Cerebellar nuclear complex (tissue), 1 donor: ENCODE measurements at regions not wholly inside any gene's neighbourhood (a gene's known extent, or its start where the extent isn't known, plus 50 kb on each side); places are given as distances from the start of the nearest gene placed in this dataset.
"Not testable (repeated sequence)": the region's sequence is repeated elsewhere in the genome, so short reads cannot be mapped to it uniquely, and the experiment has no call there.

Experiments
- DNase-seq, 2 experiments: peaks; one replicate each; lab custom pipeline; 2025; lab: John Stamatoyannopoulos, UW

GRCh38 chr3:150130404-150131100 is 159.9 kb upstream of the PFN2 start:
- DNase-seq: no peak

- DNase-seq: no peak
These were observed 158.5 kb upstream of the PFN2 start for GRCh38 chr3:150129166-150129565.

- DNase-seq: no peak
These were observed 157.4 kb upstream of the PFN2 start for GRCh38 chr3:150128126-150128525.

- DNase-seq: no peak
These were observed 156.4 kb upstream of the PFN2 start for GRCh38 chr3:150127011-150127490.

GRCh38 chr3:150124142-150124541 is 153.4 kb upstream of the PFN2 start:
- no peak for DNase-seq

- not testable (repeated sequence) for DNase-seq
These were observed 152.6 kb upstream of the PFN2 start for GRCh38 chr3:150123249-150123648.

GRCh38 chr3:150118219-150118618 is 147.5 kb upstream of the PFN2 start:
- no peak for DNase-seq

GRCh38 chr3:150117076-150117475 is 146.4 kb upstream of the PFN2 start:
- no peak for DNase-seq

GRCh38 chr3:150116196-150116595 is 145.5 kb upstream of the PFN2 start:
- no peak for DNase-seq

- no peak for DNase-seq
These were observed 144.3 kb upstream of the PFN2 start for GRCh38 chr3:150114873-150115540.

- DNase-seq: no peak
These were observed 143.6 kb upstream of the PFN2 start for GRCh38 chr3:150114273-150114672.

- no peak for DNase-seq
These were observed 139.4 kb upstream of the PFN2 start for GRCh38 chr3:150110097-150110496.

GRCh38 chr3:150107429-150108175 is 136.9 kb upstream of the PFN2 start:
- DNase-seq: no peak

GRCh38 chr3:150106740-150107428 is 136.2 kb upstream of the PFN2 start:
- DNase-seq: no peak

GRCh38 chr3:150105886-150106612 is 135.4 kb upstream of the PFN2 start:
- DNase-seq: no peak

- no peak for DNase-seq
These were observed 134.3 kb upstream of the PFN2 start for GRCh38 chr3:150105025-150105424.

- DNase-seq: no peak
These were observed 133.9 kb upstream of the PFN2 start for GRCh38 chr3:150104564-150104963.

GRCh38 chr3:150101016-150101415 is 130.3 kb upstream of the PFN2 start:
- no peak for DNase-seq

- no peak for DNase-seq
These were observed 127.9 kb upstream of the PFN2 start for GRCh38 chr3:150098621-150099020.

GRCh38 chr3:150097588-150097890 is 126.8 kb upstream of the PFN2 start:
- no peak for DNase-seq

- DNase-seq: no peak
These were observed 126.2 kb upstream of the PFN2 start for GRCh38 chr3:150096700-150097587.
